Retina (tissue), 1 donor: ENCODE measurements at regions not wholly inside any gene's neighbourhood (a gene's known extent, or its start where the extent isn't known, plus 50 kb on each side); places are given as distances from the start of the nearest gene placed in this dataset.

Experiments
- DNase-seq: peaks from one replicate; pipeline ENCODE4 v3.0.0-alpha.2; 2016

DNA sequence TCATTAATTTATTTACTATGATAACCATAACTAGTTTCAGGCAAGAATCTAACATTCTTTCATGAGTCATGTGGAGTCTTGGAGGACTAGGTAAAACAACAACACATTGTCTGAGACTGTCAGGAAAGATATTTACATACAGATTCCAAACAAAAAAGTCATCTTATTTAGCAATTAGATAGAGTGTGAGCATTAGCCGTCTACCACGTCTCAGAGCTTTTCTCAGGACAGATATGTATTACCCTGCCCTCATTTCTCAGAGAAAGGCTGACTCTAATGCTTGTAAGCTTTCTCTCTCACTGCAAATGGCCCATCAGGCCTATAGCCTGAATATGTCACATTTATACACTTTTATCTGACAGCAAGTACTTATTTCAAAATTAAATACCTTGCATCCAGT, 312.1 kb upstream of the PCDH20 start:
- no peak for DNase-seq

DNA sequence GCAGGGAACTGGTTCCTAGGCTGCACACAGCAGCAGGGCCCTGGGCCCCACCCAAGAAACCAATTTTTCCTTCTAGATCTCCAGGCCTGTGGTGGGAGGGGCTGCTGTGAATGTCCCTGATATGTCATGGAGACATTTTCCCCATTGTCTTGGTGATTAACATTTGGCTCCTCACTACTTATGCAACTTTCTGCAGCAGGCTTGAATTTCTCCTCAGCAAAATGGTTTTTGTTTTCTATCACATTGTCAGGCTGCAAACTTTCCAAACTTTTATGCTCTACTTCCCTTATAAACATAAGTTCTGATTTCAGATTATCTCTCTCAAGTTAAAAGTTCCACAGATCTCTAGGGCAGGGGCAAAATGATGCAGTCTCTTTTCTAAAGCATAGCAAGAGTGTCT, 310.2 kb upstream of the PCDH20 start:
- no peak for DNase-seq

DNA sequence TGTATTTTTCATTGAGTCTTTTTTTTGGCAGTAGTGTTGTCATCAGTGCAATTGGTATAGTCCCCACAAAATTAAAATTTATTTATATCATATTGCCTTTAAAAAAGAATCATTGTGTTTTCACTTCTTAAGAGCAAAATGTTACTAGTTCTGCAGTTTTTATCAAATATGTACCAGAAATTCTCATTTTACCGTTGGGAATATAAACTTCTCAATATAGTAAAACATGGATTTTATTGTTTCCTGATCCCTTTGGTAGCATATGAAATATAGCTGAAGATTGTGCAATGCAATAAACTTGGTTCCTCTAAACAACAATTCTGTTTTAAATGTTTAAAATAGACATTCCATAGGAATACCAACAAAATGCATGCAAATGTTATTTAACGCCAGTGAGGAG, 306.5 kb upstream of the PCDH20 start:
- DNase-seq: no peak

DNA sequence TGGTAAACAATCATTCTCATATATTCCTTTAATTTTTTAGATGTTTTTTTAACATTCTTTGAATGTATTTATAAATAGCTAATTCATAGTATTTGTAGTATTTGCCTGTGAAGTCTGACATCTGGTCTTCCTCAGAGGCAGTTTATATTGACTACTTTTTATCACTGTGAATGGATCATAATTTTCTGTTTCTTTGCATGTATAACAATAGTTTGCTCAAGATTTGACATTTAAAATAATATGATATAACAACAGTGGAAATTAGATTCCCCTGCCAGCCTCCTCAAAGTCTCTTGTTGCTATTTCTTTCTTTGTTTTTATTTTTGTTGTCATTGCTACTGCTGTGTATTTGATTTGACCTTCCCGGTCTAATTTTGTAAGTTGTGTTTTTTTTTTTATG, 297.0 kb upstream of the PCDH20 start:
- DNase-seq: no peak

DNA sequence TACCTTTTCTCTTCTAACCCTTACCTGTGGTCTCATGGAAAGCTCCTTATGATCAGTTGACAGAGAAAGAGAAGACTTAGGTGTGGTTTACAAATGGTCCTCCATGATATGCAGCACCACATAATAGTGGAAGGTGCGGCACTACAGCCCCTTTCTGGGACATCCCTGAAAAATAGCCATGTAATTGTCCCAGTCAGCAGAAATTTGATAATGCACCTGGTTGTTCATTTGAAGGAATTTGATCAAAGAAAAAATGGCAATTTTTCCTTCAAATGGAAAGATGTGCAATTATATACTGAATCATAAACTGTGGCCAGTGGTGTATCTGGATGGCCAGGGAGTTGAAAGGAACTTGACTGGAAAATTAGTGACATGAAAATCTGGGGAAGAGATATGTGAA, 293.6 kb upstream of the PCDH20 start:
- no peak for DNase-seq

DNA sequence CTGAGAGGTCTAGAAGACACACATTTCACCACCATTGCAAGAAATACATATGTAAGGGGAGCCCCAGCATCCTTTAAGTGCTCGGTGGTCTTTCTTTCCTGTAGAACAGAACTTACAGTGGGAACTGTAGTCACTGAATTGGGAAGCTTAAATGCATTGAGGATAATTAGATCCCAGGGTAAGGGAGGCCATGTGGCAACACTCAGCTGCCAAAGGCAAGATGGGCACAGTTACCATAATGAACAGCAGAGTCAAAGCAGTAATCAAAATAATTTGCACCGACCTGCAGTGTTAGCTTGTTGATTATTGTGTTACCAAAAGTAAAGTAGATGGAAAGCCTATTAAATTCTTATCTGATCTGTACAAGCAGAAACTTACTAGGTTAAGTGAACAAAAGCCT, 291.2 kb upstream of the PCDH20 start:
- no peak for DNase-seq

DNA sequence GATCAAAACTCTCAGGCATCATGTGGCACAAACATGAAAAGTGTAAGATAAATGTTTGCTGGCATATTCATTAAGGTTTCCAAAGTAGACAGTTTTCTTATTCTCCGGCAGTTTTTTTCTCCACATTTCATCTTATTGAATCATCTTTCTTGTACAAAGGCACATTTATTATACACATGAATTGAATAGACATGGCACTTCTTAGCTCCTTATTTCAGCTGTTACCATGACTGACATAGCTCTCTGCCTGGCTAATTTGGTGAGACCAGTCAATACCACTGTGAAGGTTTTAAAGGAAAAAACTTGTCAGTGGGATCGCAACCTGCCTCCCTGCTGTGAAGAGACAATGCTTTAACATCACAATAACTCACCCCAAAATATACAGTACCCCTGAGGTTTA, 285.0 kb upstream of the PCDH20 start:
- DNase-seq: no peak

DNA sequence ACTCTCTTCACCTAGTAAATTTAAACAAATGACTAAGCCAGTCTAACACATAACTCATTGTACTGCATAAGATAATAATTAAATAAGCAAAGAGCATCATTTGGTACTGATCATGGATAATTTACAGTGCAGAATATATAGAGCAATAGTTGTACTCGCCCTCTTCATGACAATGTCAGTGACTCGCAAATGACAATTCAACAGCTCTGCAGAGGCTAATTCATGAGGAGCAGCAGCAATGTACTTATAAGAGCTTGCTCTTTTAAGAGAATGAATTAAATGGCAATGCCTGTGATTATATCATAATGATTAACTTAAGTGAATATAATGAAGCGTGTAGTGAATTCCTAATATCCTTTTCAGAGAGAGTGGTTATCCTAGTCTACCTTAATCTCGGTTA, 284.5 kb upstream of the PCDH20 start:
- no peak for DNase-seq

DNA sequence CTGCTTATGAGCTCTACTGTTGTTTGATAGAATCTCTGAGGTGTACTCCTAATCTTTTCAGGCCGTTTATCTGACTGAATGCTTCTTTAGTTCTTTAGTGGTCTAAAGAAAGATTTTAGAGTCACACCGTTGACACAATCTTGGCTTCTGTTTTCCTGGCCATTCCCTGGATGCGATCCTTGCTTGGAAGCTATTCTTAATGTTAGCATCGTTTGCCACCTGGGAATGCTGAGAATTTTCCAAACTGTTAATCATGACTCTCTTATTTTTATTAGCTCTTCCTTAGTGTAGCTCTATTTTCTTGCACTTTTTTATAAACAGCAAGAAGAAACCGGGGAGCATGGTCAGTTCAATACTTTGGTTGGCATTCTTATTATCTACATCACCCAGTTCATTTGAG, 281.0 kb upstream of the PCDH20 start:
- no peak for DNase-seq

DNA sequence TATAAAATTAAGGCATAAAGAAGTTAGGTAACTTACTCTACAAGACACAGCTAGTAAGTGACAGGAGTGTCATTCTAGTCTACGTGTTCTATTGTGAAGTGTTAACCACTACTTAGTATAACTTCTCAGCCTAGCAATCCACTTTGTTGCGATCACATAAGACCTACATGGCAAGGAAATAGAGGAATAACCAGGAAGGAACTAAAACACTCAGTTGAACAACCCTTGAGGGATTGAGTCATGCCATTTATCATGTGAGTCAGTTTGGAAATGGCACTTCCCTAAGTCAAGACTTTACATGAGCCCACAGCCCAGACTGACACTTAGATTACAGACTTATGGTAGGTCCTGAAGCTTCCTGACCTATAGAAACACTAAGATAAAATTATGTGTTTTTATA, 279.5 kb upstream of the PCDH20 start:
- no peak for DNase-seq

DNA sequence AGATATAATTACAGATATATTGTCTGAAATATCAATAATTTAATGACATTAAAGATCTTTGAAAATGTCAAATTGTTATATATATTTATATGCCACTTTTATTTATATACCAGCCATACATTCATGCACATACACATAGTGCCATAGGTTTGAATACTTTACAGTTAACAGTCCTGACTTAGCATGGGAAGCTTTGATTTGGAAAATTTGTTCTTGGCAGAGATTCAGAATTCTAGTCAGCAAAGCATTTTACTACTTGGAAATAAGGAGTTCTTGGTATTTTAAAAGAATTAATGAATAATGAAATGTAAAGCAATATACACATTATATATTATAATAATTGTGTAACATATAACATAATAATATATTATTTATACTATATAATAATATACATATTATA, 277.0 kb upstream of the PCDH20 start:
- no peak for DNase-seq

DNA sequence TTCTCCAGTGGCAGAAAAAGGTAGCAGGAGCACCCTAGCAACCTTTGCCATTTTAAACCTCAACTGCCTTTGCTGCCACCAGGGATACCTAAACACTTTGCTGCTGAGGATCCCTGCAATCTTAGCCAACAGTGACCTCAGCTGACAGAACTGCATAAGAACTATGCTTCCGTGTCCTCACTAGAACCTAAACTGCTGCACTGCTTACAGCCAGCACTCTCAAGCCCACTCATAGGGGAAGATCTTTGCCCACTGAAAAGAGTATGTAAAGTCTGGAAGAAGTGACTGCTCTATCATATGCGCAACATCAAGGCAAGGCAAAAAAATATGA, 270.0 kb upstream of the PCDH20 start:
- DNase-seq: no peak

DNA sequence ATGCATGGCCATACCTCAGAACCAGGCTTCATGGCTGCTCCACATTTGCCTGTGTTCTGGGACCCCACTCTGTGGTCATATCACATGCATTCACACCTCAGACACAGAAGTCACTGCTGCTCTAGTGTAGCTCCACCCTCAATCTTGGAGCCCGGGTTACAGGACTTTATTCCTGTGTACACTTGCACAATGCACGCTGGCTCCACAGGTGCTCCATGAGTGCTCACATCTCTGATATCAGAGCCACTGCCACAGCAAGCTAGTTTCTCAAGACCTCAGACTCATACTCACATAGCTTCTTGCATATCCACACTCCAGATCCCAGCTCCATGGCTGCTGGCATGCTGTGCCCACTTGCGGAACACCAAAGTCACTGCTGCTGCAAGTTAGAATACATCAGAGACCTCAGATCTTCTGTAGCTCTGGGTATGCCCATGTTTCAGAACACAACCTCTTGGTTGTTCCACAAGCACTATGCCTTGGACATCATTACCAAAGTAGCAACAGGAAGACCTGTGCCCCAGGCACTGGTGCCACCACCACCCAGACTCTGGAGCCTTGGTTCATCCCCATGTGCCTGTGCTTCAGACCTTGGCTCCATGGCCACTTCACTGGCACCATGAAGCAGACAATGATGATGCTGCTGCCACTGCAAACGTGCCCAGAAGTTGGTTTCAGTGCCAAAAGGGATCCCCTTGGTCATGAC, 269.5 kb upstream of the PCDH20 start:
- no peak for DNase-seq

DNA sequence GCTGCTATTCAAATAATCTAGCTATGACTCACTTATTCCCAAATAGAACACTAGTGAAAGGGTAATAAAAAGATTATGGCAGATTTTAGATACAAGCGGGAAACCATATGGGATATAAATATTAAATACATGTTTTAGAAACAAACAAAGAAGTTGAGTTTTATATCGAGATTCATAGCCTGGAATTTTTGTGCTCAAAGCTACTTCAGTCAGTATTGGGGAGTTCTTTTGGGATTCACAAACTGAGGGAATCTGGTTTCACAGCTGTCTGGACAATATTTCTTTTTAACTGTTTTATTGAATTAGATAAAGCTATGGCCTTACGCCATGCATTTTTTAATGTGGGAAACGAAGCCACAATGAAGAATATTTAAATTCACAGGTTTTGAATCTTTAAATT, 257.1 kb upstream of the PCDH20 start:
- DNase-seq: no peak

DNA sequence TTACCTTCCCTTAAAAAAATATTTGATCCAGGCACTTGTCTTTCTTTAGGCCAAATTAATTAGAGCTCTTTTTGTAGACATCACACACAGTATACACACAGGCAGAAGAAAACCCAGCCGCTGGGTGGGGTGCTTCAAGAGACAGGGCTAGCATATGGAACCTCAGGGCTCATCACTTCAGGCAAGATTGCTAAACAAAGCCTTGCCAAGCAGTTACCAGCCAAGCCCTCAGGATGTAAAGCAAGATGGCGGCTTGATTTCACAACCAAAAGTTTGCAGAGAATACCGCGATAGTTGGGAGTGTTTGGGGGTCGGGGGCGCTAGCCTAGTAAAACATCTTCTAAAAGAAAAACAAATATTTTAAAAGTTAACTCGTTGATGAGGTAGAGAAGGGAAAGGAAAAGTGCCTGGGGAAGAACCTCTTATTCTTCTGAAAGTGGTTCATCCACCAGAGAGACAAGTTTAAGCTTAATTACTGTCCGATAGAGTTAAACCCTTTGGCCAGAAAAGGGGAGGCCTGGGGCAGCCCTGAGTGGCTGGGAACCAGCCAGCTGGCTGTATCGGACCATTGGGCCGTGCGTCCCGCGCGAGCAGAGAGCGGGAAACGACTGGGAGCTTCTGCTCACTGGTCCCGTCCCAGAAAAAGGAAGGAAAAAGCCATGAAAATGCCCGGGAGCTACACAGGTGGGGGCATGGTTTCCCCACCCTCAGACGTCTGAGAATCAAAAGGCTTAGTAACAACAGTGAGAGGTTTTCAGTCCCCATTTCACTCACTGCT, 254.9 kb upstream of the PCDH20 start:
- no peak for DNase-seq

DNA sequence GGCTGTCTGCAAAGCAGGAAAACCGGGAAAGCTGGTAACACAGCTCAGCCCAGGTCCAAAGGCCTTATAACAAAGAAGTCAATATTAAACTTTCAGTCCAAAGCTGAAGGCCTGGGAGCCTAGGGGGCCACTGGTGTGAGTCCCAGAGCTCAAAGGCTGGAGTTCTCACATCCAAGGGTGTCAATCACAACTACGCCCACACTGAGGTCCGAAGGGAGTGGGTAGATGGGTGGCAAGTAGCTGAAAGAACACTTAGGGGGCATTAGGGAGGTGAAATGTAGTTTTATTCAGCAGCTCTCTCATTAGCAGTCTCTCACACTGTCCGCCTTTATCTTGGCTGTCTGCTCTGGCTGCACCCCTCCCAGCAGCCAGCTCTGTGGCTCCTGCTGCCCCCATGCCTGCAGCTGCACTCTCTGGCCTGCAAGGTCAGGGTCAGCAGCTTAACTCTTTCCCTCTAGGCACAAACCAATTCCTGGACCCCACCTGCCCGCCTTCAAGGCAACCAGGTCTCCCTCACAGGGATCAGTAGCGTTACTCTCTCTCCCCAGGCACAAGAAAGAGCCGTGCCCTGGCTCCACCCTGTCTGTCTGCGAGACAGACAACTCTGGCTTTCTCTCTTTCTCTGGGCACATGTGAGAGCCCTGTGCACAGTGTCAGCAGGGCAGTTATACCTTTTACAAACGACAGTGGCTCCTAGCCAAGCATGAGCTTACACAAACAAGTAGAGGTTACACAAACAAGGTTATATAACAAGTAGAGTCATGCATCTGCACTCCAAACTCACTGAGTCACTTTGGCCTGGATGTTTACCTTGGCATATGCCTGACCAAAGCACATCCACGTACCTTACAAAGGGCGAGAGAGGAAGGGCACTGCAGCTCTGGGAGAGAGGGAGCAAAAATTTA, 249.4 kb upstream of the PCDH20 start:
- DNase-seq: peak; percentile 9

DNA sequence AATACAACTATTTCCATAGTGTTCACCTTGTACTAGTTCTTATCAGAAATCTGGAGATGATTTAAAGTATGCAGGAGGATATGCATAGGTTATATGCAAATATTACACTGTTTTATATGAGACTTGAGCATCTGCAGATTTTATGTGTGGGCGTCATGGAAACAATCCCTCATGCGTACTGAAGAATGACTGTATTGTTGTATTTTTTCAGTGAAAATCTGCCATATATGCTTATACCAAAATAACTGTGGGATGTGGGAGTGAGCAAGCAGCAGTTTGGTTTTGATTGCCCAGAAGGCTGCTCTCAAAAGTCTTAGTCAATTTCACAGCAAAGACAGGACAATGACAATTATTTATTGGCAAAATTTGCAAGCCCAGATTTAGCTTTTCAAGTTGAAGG, 238.8 kb upstream of the PCDH20 start:
- no peak for DNase-seq

DNA sequence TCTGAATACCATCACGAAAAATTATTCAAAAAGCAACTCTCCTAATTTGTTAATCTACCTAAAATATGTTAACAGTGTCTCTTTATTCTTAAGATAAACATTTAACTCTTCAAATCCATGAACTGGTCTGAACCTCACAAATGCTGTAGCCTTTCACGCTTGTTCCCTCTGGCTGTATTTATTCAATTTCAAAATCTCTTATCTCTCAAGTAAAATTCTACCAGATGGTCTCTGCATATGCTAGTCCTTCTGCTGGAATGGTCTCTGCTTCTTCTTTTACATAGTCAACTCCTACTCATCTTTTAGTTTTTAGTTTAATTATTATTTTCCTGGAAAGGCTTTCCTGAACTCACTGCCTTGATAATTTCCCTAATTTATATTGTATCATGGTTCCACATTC, 232.9 kb upstream of the PCDH20 start:
- no peak for DNase-seq

DNA sequence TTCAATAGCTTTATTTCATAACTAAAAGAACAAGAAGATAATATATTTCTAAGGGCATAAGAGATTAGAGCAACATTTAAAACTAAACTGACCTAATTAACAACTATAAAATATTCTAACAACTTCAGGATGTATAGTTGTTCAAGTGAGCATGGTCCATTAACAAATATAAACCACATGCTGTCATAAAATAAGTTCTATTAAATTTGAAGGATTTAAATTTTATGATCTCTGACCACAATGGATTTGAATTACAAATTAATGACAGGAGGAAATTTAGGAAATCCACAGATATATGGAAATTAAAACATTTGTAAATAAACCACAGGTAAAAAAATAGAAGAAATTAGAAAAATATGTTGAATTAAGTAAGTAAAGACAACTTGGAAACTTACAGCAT, 196.5 kb upstream of the PCDH20 start:
- no peak for DNase-seq

DNA sequence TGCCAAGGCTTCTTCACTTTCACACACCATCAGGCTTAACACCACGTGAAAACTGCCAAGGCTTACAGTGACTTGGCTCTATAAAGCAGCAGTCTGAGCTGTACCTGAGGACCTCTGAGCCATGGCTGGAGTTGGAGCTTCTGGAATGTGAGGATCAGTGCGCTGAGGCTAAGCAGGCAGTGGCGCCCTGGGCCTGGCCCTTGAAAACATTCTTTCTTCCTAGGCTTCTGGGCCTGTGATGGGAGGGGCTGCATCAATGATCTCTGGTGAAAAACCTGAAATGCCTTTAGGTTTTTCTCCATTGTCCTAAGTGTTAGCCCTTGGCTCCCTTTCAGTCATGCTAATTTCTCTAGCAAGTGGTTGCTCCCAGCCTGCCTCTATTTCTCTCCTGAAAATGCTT, 192.5 kb upstream of the PCDH20 start:
- no peak for DNase-seq

DNA sequence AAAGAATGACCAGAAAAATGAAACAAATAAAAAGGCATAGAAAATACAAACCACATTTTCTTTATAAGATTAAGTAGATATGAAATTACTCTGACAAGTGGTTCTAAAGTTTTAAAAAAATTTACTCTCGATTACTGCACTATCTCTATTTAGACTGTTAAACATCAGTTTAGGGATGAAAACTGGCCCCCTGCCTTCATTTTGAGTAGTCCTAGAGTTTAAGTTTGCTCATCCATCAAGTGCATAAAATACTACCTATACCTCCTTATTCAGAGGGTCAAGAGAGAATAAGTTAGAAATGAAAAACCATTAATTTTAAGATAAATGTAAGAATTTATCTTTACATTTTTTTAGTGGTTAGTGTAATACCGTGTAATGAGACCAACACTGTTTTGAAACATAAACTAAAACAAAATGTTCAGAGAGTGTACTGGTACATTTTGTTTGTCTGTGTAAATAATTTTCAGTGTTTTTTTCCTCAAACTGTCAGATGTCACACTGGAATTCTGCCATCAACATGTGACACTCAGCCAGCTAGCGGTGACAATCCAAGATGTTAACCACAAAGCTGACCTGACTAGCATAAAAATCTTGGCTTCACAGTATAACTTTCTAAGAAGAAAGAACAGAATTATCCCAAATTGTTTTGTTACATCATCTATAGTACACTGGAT, 184.8 kb upstream of the PCDH20 start:
- no peak for DNase-seq

DNA sequence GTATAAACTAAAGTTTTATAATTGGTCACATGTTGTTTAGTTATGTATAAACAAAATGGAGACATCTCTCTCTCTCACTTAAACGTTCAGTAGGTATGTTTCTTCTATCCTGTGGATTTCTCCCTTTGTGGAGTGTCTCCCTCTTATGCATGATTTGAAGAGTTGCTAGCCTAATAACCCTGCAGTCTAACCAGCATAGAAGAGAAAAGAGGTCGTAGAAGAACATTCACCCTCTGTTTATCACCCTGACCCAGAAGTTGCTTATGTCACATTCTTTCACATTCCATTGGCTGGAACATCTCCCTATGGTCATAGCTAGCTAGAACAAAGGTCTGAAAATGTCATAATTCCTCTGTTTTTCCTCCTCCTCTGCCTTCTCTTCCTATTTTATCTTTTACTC, 176.8 kb upstream of the PCDH20 start:
- DNase-seq: no peak

DNA sequence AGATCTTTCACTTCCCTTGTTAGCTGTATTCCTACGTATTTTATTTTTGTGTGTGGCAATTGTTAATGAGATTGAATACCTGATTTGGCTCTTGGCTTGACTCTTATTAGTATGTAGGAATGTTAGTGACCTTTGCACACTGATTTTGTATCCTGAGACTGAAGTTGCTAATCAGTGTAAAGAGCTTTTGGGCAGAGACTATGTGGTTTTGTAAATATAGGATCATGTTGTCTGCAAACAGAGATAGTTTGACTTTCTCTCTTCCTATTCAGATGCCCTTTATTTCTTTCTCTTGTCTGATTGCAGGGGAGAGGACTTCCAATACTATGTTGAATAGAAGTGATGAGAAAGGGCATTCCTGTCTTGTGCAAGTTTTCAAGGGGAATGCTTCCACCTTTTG, 160.3 kb upstream of the PCDH20 start:
- no peak for DNase-seq
